ENCODE measurements at regions not wholly inside any gene's neighbourhood (a gene's known extent, or its start where the extent isn't known, plus 50 kb on each side); places are given as distances from the start of the nearest gene placed in this dataset.

DNA sequence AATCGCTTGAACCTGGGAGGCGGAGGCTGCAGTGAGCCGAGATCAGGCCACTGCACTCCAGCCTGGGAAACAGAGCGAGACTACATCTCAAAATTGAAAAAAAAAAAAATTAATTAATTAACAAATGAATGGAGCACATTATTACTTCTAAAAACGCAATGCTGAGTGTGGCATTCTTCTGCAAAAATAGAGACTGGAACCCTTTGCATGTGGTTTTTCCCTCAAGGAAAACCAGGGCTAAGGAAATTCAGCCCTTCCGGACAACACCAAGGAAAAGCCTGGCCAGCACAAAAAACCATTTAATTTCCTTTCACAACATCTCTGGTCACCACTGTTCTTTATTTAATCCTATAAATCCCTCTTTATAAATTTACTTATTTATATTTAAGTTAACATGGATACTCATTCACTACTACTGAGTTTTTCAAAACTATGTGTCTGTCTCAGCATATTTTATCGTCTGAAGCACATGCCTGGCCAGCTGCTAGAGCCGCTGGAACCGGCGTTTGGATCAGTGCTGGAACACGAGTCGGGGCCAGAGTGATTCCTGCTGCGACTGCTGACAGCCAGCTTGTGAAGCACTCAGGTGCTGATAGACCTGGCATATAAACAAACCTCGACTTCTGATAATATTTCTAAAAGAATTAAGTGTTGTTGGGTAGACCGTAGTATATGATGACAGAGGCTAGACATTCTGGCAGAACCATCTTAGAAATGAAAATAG is 84.5 kb upstream of the WWC2 start:
- no peak overlapping the region for H2AFZ ChIP-seq (ENCODE audit: low read depth, low read length)
- 36% methylated on average over 15 of the region's 15 CpGs for WGBS (ENCODE audit: insufficient coverage, low coverage, missing lambda C conversion rate)
- peaks cover 0 to 9% of the 10 kb centered on the region in 2 experiments; a peak in 2 of 5 replicates for H3K27me3 ChIP-seq (ENCODE audit: control insufficient read depth in 2 of 2, insufficient read depth in 2 of 2, low read length in 2 of 2)
- no peaks in the 10 kb centered on the region for H3K36me3 ChIP-seq (ENCODE audit: control insufficient read depth, insufficient read depth, low read length)
- no peak overlapping the region for H3K27ac ChIP-seq (ENCODE audit: extremely low read depth, low read depth, low read length)
- H3K9me3 ChIP-seq (replicated peaks; ENCODE audit: control insufficient read depth, insufficient read depth, low read depth, low read length): no peaks in the 10 kb centered on the region
- no peaks in the 10 kb centered on the region for H3K79me2 ChIP-seq (ENCODE audit: control insufficient read depth, insufficient read depth, low read length)
- H3K4me3 ChIP-seq: no peak overlapping the region
- ChIA-PET CTCF (ENCODE audit: low intra/inter-chr PET ratio) (interaction anchor here (0.6 kb wide), 1 partner anchor 46 kb away, joined by 3 read pairs; no protein-coding TSS in a partner anchor), POLR2A (no interaction called here)
- in situ Hi-C loops (cut with MboI): no loop called here
- H3K9ac ChIP-seq (ENCODE audit: insufficient read depth in 1 of 2, low read depth in 2 of 2, low read length in 2 of 2): no peak overlapping the region
- H3K9me1 ChIP-seq (ENCODE audit: control insufficient read depth, insufficient read depth, low read length): no peaks in the 10 kb centered on the region
- FAIRE-seq (no peak), DNase-seq (ENCODE audit: extremely low read depth in 1 of 4, low spot score in 3 of 4) (no peak), ATAC-seq (no peak)
- BruUV-seq (replicated peaks): no TSS peak
- peaks cover 0 to 15% of the 10 kb centered on the region in 2 experiments; a peak in 4 of 5 replicates for H3K4me1 ChIP-seq (replicated peaks in 1 of 2; ENCODE audit: control insufficient read depth in 2 of 2, insufficient read depth in 2 of 2, low read length in 2 of 2)
- no peak for TF ChIP-seq PHB (CRISPR knock-in tag; IDR thresholded peaks at IDR 0.05)
- no peak for TF ChIP-seq RAD51 (IDR thresholded peaks at IDR 0.05; ENCODE audit: borderline replicate concordance, low read depth)
- TF ChIP-seq, protein P1, sequence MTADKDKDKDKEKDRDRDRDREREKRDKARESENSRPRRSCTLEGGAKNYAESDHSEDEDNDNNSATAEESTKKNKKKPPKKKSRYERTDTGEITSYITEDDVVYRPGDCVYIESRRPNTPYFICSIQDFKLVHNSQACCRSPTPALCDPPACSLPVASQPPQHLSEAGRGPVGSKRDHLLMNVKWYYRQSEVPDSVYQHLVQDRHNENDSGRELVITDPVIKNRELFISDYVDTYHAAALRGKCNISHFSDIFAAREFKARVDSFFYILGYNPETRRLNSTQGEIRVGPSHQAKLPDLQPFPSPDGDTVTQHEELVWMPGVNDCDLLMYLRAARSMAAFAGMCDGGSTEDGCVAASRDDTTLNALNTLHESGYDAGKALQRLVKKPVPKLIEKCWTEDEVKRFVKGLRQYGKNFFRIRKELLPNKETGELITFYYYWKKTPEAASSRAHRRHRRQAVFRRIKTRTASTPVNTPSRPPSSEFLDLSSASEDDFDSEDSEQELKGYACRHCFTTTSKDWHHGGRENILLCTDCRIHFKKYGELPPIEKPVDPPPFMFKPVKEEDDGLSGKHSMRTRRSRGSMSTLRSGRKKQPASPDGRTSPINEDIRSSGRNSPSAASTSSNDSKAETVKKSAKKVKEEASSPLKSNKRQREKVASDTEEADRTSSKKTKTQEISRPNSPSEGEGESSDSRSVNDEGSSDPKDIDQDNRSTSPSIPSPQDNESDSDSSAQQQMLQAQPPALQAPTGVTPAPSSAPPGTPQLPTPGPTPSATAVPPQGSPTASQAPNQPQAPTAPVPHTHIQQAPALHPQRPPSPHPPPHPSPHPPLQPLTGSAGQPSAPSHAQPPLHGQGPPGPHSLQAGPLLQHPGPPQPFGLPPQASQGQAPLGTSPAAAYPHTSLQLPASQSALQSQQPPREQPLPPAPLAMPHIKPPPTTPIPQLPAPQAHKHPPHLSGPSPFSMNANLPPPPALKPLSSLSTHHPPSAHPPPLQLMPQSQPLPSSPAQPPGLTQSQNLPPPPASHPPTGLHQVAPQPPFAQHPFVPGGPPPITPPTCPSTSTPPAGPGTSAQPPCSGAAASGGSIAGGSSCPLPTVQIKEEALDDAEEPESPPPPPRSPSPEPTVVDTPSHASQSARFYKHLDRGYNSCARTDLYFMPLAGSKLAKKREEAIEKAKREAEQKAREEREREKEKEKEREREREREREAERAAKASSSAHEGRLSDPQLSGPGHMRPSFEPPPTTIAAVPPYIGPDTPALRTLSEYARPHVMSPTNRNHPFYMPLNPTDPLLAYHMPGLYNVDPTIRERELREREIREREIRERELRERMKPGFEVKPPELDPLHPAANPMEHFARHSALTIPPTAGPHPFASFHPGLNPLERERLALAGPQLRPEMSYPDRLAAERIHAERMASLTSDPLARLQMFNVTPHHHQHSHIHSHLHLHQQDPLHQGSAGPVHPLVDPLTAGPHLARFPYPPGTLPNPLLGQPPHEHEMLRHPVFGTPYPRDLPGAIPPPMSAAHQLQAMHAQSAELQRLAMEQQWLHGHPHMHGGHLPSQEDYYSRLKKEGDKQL (CRISPR knock-in tag; IDR thresholded peaks at IDR 0.05; ENCODE audit: borderline replicate concordance): no peak
- no peak for TF ChIP-seq ZNF586 (CRISPR knock-in tag; conservative IDR thresholded peaks at IDR 0.05)
- TF ChIP-seq, protein P2, sequence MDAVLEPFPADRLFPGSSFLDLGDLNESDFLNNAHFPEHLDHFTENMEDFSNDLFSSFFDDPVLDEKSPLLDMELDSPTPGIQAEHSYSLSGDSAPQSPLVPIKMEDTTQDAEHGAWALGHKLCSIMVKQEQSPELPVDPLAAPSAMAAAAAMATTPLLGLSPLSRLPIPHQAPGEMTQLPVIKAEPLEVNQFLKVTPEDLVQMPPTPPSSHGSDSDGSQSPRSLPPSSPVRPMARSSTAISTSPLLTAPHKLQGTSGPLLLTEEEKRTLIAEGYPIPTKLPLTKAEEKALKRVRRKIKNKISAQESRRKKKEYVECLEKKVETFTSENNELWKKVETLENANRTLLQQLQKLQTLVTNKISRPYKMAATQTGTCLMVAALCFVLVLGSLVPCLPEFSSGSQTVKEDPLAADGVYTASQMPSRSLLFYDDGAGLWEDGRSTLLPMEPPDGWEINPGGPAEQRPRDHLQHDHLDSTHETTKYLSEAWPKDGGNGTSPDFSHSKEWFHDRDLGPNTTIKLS (IDR thresholded peaks at IDR 0.05; ENCODE audit: borderline replicate concordance, low read depth): no peak
- no peak for TF ChIP-seq HNRNPK (IDR thresholded peaks at IDR 0.05; ENCODE audit: low read depth, low read length, poor library complexity, severe bottlenecking)
- TF ChIP-seq, protein P3, sequence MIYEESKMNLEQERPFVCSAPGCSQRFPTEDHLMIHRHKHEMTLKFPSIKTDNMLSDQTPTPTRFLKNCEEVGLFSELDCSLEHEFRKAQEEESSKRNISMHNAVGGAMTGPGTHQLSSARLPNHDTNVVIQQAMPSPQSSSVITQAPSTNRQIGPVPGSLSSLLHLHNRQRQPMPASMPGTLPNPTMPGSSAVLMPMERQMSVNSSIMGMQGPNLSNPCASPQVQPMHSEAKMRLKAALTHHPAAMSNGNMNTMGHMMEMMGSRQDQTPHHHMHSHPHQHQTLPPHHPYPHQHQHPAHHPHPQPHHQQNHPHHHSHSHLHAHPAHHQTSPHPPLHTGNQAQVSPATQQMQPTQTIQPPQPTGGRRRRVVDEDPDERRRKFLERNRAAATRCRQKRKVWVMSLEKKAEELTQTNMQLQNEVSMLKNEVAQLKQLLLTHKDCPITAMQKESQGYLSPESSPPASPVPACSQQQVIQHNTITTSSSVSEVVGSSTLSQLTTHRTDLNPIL (CRISPR knock-in tag; IDR thresholded peaks at IDR 0.05): no peak
- no peak for TF ChIP-seq RHOXF2B (CRISPR knock-in tag; conservative IDR thresholded peaks at IDR 0.05)
- no peak for TF ChIP-seq ZNF695 (CRISPR knock-in tag; IDR thresholded peaks at IDR 0.05)
- no peak for TF ChIP-seq FOXJ2 (tag; IDR thresholded peaks at IDR 0.05)
- no peak for TF ChIP-seq SMAD1 (IDR thresholded peaks at IDR 0.05; ENCODE audit: low read depth, low read length, partially characterized antibody)
- intact Hi-C loops (cut with micrococcal nuclease): no loop called here
- no peaks in the 10 kb centered on the region for H4K20me1 ChIP-seq (replicated peaks; ENCODE audit: control insufficient read depth, insufficient read depth, low read length)
- H3K4me2 ChIP-seq (ENCODE audit: insufficient read depth, low read length): no peak overlapping the region

Measured in K562 (cell line).